Fibroblast of the aortic adventitia (primary cell): ENCODE measurements at regions not wholly inside any gene's neighbourhood (a gene's known extent, or its start where the extent isn't known, plus 50 kb on each side); places are given as distances from the start of the nearest gene placed in this dataset.
"Not testable (repeated sequence)": the region's sequence is repeated elsewhere in the genome, so short reads cannot be mapped to it uniquely, and the experiment has no call there.

Experiments
- DNase-seq: peaks from one replicate; pipeline ENCODE4 v3.0.0-alpha.2; 2010; ENCODE audit warnings: low read depth
- H3K4me3 ChIP-seq: 2 replicates; pipeline ENCODE4 v1.5.1; 2011; ENCODE audit warnings: low read depth, mild to moderate bottlenecking, control low read depth, low read length, moderate library complexity
- TF ChIP-seq, protein P1 (sequence below): IDR thresholded peaks from 2 replicates; pipeline ENCODE4 v1.5.1; 2011; ENCODE audit warnings: mild to moderate bottlenecking, low read length, control low read depth, inconsistent platforms; ENCODE audit not compliant: insufficient read depth

- no peak for DNase-seq
- H3K4me3 ChIP-seq: no peak overlapping the region
- TF ChIP-seq, protein P1, sequence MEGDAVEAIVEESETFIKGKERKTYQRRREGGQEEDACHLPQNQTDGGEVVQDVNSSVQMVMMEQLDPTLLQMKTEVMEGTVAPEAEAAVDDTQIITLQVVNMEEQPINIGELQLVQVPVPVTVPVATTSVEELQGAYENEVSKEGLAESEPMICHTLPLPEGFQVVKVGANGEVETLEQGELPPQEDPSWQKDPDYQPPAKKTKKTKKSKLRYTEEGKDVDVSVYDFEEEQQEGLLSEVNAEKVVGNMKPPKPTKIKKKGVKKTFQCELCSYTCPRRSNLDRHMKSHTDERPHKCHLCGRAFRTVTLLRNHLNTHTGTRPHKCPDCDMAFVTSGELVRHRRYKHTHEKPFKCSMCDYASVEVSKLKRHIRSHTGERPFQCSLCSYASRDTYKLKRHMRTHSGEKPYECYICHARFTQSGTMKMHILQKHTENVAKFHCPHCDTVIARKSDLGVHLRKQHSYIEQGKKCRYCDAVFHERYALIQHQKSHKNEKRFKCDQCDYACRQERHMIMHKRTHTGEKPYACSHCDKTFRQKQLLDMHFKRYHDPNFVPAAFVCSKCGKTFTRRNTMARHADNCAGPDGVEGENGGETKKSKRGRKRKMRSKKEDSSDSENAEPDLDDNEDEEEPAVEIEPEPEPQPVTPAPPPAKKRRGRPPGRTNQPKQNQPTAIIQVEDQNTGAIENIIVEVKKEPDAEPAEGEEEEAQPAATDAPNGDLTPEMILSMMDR: no peak
Observed at GRCh38 chr3:20307383-20307782, 121.4 kb upstream of the SGO1 start.

DNA sequence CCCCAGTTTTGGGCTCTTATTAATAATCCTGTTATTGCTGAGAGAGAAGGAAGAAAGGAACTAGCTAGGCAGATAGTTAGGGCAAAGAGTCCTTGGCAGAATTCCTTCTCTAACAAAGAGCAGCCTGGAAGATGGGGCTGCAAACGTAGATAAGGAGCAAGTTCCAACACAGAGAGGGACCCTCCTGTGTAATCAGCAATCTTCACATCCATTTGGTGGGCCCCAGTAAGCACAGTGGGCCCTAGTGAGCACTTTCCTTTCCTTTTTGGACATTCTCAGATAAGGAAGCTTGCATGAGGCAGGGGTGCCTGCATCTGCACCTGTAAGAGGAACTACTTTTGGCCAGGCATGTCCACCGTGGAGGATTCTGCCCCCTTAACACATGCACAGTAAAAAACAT is 119.6 kb upstream of the SGO1 start:
- DNase-seq: no peak
- no peak overlapping the region for H3K4me3 ChIP-seq
- TF ChIP-seq, protein P1: no peak

GRCh38 chr3:20302766-20303165 is 116.8 kb upstream of the SGO1 start:
- no peak overlapping the region for H3K4me3 ChIP-seq
- DNase-seq: no peak
- TF ChIP-seq, protein P1: no peak

DNA sequence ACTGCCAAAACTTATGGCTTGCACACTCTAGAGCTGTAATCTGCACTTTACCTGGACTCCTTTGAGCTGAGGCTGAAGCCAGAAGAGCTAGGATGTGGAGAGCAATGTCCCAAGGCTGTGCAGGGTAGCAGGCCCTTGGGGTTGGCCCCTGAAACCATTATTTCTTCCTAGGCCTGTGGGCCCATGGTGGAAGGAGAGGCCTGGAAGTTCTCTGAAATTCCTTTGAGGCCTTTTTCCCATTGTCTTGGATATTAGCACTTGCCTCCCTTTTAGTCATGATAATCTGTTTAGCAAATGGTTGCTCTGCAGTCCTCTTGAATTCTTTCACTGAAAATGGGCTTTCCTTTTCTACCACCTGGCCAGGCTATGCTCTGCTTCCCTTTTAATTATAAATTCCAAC is 102.0 kb upstream of the SGO1 start:
- TF ChIP-seq, protein P1: no peak
- H3K4me3 ChIP-seq: no peak overlapping the region
- DNase-seq: no peak

DNA sequence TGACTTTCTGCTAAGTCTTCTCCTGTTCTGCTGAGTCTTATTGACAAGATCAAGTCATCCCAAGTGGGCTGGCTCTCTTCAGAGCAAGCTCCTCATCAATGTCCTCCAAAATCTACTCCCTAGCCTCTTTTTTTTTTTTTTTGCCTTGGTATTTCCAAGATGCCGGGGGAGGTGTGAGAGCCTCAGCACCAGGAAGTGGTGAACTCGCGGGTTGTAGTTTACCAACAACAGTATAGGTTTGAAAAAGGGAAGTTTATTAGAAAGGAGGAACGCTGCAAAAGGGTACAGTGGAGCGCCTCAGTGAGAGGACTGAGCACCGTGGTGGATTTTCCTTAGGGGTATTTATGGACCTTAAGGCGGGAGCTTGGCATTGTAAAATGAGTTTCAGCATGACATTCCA is 94.3 kb upstream of the SGO1 start:
- DNase-seq: no peak
- TF ChIP-seq, protein P1: no peak
- H3K4me3 ChIP-seq: no peak overlapping the region

- DNase-seq, H3K4me3 ChIP-seq: not testable (repeated sequence)
Observed at GRCh38 chr3:20265977-20266376, 80.0 kb upstream of the SGO1 start.

- no peak for DNase-seq
- TF ChIP-seq, protein P1: no peak
- H3K4me3 ChIP-seq: no peak overlapping the region
Observed at GRCh38 chr3:20264900-20265567, 79.0 kb upstream of the SGO1 start.
